AG04449 (cell line): ENCODE measurements at regions not wholly inside any gene's neighbourhood (a gene's known extent, or its start where the extent isn't known, plus 50 kb on each side); places are given as distances from the start of the nearest gene placed in this dataset.

ENCODE experiments used
- CTCF ChIA-PET: fragments of 350-600 bp; formaldehyde crosslinking; extraction: SDS; loops from one replicate; lab custom pipeline; 2021; ENCODE audit warnings: antibody characterized with exemption; lab: Yijun Ruan, JAX
- POLR2A ChIA-PET: fragments of 400-600, 350-600 bp; formaldehyde crosslinking; extraction: SDS; loops from one replicate; lab custom pipeline; 2020; ENCODE audit warnings: antibody characterized with exemption, inconsistent platforms; lab: Yijun Ruan, JAX
- DNase-seq: peaks from one replicate; pipeline ENCODE4 v3.0.0-alpha.2; 2010; ENCODE audit warnings: low read depth, low spot score
- H3K4me3 ChIP-seq: 2 replicates; pipeline ENCODE4 v1.5.1; 2011; ENCODE audit warnings: low read depth, mild to moderate bottlenecking, control low read depth, low read length
- TF ChIP-seq, protein P1 (sequence below): IDR thresholded peaks from one replicate; pipeline ENCODE4 v1.5.1; 2011; ENCODE audit warnings: mild to moderate bottlenecking, moderate library complexity, low read length, control low read depth, inconsistent platforms; ENCODE audit not compliant: insufficient read depth; ENCODE audit errors: missing control alignments

DNA sequence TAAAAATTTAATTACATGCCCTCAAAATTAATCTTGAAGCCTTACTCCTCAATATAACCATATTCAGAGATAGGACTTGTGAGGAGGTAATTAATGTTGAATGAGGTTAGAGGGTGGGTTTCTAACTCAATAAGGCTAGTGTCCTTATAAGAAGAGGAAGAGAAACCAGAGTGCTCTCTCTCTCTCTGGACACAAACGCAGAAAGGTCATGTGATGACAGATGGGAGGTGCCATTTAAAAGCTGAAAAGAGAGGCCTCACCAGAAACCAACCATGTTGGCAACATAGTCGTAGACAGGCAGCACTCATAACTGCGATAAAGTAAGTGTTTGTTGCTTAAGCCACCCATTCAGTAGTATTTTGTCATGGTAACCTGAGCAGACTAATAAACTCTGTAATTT, 378.5 kb upstream of the LMO3 start:
- CTCF ChIA-PET, result no interaction called here
- no peak overlapping the region for H3K4me3 ChIP-seq
- DNase-seq, result no peak
- TF ChIP-seq, protein P1, sequence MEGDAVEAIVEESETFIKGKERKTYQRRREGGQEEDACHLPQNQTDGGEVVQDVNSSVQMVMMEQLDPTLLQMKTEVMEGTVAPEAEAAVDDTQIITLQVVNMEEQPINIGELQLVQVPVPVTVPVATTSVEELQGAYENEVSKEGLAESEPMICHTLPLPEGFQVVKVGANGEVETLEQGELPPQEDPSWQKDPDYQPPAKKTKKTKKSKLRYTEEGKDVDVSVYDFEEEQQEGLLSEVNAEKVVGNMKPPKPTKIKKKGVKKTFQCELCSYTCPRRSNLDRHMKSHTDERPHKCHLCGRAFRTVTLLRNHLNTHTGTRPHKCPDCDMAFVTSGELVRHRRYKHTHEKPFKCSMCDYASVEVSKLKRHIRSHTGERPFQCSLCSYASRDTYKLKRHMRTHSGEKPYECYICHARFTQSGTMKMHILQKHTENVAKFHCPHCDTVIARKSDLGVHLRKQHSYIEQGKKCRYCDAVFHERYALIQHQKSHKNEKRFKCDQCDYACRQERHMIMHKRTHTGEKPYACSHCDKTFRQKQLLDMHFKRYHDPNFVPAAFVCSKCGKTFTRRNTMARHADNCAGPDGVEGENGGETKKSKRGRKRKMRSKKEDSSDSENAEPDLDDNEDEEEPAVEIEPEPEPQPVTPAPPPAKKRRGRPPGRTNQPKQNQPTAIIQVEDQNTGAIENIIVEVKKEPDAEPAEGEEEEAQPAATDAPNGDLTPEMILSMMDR, result no peak
- POLR2A ChIA-PET, result no interaction called here

DNA sequence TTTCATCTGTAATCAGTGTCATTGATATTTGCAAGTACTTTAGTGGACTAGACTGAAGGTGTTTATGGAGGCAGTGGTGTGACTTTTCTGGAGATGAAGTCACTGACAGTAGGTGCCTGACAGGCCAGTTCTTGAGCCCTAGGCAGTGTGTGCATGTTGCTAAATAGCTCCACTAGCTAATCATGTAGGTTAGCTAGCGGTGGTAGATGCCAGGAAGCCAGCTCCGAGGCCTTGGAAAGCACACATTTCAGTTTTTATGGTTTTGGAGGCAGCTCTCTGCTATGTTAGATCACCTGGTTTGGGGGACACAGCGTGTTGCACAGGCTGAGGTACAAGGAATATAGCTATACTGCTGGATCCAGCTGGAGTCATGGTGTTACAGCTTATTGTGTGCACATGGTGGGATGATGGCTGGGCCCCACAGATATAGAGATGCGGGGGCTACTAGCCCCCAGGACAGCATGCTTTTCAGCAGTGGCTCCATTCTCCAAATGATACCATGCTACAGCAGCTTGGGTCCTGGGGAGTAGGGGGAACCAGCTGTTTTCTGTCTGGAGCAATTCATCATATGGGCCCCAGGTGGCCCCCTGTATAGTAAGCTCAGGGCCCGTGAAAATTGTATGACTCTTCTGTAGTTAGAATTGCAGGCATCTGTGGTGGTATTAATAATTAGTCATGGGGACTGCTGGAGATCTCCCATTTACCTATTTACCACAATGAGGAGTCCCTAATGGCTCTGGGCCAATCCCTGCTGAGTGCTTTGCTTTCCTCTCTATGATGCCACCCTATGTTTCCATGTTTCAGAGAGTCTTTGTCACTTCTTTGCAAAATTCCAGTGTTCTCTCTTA, 367.2 kb upstream of the LMO3 start:
- ChIA-PET CTCF (no interaction called here), POLR2A (no interaction called here)

DNA sequence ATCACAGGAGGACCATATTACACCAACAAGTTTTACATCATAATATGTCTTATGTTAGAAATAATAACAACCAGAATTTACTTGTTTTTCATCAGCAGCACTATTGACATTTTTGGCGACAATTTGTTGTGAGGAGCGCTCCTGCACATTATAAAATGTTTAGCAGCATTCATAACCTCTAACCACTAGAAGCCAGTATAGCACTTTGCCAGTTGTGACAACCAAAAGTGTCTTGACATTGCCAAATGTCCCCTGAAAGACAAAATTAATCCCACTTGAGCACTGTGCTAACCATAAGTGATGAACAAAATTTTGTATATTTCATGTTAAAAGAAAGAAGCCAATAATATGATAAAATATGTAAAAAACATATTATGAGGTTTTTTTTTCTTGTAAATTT, 356.9 kb upstream of the LMO3 start:
- H3K4me3 ChIP-seq, result no peak overlapping the region
- ChIA-PET POLR2A (no interaction called here), CTCF (no interaction called here)
- TF ChIP-seq, protein P1, result no peak
- DNase-seq, result no peak

More for the DNA sequence above, 367.2 kb upstream of the LMO3 start:
- DNase-seq, result no peak
- TF ChIP-seq, protein P1, result no peak
- no peak overlapping the region for H3K4me3 ChIP-seq

DNA sequence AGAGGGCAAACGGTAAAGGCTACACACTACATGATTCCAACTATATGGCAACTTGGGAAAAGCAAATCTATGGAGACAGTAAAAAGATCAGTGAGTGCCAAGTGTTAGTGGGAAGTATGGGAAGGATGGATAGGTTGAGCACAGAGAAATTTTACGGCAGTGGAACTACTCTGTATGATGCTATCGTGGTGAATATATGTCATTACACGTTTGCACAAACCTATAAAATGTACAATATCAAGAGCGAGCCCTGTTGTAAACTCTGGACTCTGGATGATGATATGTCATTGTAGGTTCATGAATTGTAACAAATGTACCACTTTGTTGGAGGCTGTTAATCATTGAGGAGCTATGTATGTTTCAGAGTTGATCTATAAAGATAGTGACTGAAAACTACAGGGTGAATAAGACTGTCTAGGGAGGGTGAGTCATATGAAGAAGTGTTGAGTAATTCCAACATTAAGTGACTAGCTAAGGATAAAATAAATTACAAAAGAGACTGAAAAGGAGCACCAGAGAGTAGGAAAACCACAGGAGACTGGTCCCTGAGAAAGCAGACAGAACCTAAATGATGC, 349.2 kb upstream of the LMO3 start:
- TF ChIP-seq, protein P1, result no peak
- CTCF ChIA-PET, result no interaction called here
- no peak for DNase-seq
- POLR2A ChIA-PET, result no interaction called here
- no peak overlapping the region for H3K4me3 ChIP-seq

DNA sequence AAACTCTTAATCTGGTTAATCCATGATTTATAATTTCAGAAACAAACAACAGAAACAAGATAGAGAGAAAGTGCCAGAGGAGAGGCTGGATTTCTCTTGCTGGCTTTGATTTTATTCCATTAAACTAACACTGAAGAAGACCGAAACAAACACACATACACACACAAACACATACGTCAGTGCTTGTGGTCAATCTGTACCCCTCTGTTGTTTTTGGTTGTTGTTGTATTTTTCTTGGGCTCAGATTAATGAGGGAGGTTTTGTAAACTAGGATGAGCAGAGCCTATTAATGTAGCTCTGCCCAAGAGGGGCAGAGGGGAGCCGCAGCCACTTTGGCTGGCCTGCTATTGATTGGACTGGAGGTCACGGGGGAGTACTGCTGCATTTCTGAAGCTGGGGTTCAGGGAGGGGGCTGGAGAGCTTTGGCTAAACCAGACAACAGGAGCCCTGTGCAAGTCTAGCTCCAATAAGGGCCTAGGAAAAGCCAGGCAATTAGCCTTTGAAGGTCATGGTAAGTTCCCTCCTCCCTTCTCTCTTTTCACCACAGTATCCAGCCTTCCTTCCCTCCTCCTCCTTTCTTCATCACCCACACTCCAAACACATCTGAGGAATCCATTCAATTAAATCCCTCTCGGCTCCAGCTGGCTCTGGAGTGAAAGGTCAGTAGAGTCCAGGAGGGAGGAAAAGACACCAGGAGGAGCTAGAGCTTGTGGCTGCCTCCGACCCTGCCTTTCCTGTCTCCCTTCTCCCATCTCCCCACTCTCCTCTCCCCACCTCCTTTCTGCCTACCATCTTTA, 344.1 kb upstream of the LMO3 start:
- CTCF ChIA-PET, result no interaction called here
- TF ChIP-seq, protein P1, result no peak

DNA sequence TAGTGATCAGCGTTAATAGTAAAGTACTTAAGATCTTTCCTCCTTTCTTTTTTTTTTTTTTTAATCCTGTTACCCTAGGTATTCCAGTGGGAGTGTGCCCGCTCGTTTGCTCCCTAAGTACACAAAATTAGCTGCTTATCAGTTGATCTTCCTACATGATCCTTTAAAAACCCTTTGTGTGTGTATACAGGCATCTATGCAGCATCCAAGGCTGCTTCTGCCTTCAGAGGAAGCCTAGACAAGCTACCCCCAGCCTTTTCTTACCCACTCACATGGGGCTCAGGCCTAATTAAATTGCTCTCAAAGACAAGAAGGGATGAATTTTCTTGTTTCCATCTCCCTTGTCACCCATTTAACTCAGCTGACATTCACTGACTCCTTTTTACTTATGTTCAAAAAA, 343.4 kb upstream of the LMO3 start:
- DNase-seq, result no peak
- TF ChIP-seq, protein P1, result no peak
- CTCF ChIA-PET, result no interaction called here
- POLR2A ChIA-PET, result no interaction called here
- H3K4me3 ChIP-seq, result no peak overlapping the region

More for the DNA sequence above, 344.1 kb upstream of the LMO3 start:
- POLR2A ChIA-PET, result no interaction called here
- DNase-seq, result no peak
- H3K4me3 ChIP-seq, result no peak overlapping the region
